ENCODE measurements at regions not wholly inside any gene's neighbourhood (a gene's known extent, or its start where the extent isn't known, plus 50 kb on each side); places are given as distances from the start of the nearest gene placed in this dataset.

- TF ChIP-seq EZH2 (IDR thresholded peaks at IDR 0.05; ENCODE audit: borderline replicate concordance, low read length): no peak
- TF ChIP-seq CTCF (IDR thresholded peaks at IDR 0.05; ENCODE audit: low read length): no peak
- no peaks in the 10 kb centered on the region for H3K4me1 ChIP-seq (ENCODE audit: insufficient read depth, low read length, severe bottlenecking)
- no peak overlapping the region for H3K4me2 ChIP-seq (ENCODE audit: low read length)
- H3K9me2 ChIP-seq (ENCODE audit: low read depth, low read length): no peaks in the 10 kb centered on the region
- H3F3A ChIP-seq (ENCODE audit: insufficient read depth, low read length): no peaks in the 10 kb centered on the region
- no peaks in the 10 kb centered on the region for H4K20me1 ChIP-seq (ENCODE audit: insufficient read depth, low read length)
- no peaks in the 10 kb centered on the region for H3K36me3 ChIP-seq (ENCODE audit: insufficient read depth, low read length)
- no peaks in the 10 kb centered on the region for H3K79me2 ChIP-seq (ENCODE audit: insufficient read depth, low read length)
- H3K9ac ChIP-seq (ENCODE audit: low read length): no peak overlapping the region
- H3K27ac ChIP-seq (ENCODE audit: low read depth, low read length, poor library complexity, severe bottlenecking): no peak overlapping the region
- no peaks in the 10 kb centered on the region for H3K9me3 ChIP-seq (ENCODE audit: low read length)
- H2AFZ ChIP-seq (ENCODE audit: low read length): no peak overlapping the region
- no peaks in the 10 kb centered on the region for H3K27me3 ChIP-seq (ENCODE audit: insufficient read depth, low read length)
- no peak overlapping the region for H3K4me3 ChIP-seq (ENCODE audit: low read depth, low read length, poor library complexity, severe bottlenecking)
Observed at GRCh38 chr12:87376722-87377121, 652.5 kb downstream of the C12orf50 start.

DNA sequence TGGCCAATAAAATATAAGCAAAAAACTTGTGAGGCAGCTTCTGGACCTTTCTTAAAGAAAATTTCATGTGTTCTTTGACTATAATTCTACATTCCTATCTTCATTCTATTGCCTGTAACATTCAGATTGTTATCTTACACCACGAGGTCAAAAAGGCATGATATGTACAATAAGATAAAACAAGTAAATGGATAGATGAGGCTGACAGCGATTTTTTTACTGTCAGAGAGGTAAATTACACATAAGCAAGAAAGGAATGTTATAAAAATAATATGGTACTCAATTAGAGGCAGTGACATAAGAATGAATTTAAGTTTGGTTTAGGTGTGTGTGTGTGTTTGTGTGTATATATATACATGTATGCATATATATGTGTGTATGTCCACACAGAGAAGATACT lies 660.0 kb downstream of the C12orf50 start:
- Histone ChIP-seq H3K9me3 (ENCODE audit: low read length) (no peaks in the 10 kb centered on the region), H3K4me1 (ENCODE audit: insufficient read depth, low read length, severe bottlenecking) (no peaks in the 10 kb centered on the region), H3K4me3 (ENCODE audit: low read depth, low read length, poor library complexity, severe bottlenecking) (no peak overlapping the region), H4K20me1 (ENCODE audit: insufficient read depth, low read length) (no peaks in the 10 kb centered on the region), H3K27me3 (ENCODE audit: insufficient read depth, low read length) (no peaks in the 10 kb centered on the region), H3K79me2 (ENCODE audit: insufficient read depth, low read length) (no peaks in the 10 kb centered on the region), H2AFZ (ENCODE audit: low read length) (no peak overlapping the region), H3K4me2 (ENCODE audit: low read length) (no peak overlapping the region), H3K9me2 (ENCODE audit: low read depth, low read length) (no peaks in the 10 kb centered on the region), H3F3A (ENCODE audit: insufficient read depth, low read length) (no peaks in the 10 kb centered on the region), H3K27ac (ENCODE audit: low read depth, low read length, poor library complexity, severe bottlenecking) (no peak overlapping the region), H3K9ac (ENCODE audit: low read length) (no peak overlapping the region), H3K36me3 (ENCODE audit: insufficient read depth, low read length) (no peaks in the 10 kb centered on the region)
- TF ChIP-seq CTCF (IDR thresholded peaks at IDR 0.05; ENCODE audit: low read length) (no peak), EZH2 (IDR thresholded peaks at IDR 0.05; ENCODE audit: borderline replicate concordance, low read length) (no peak)

DNA sequence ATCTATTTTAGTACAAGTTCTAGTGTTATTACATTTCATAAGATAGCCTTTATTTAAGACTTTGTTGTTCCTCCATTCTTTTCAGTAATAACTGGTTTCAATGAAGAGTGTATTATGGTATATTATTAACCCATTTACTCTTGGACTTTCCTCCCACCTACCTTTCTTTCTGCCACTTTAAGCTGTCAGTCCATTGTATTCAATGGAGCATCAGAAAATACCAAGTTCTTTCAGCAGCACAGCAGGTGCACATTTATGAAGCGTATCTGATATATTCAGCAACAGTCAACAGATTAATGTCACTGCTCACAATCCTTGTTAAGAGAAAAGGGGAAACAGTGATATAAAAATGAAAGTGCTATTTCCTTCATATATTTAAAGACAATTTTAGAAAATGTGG lies 660.9 kb downstream of the C12orf50 start:
- H3K27ac ChIP-seq (ENCODE audit: low read depth, low read length, poor library complexity, severe bottlenecking): no peak overlapping the region
- no peak overlapping the region for H3K9ac ChIP-seq (ENCODE audit: low read length)
- no peak overlapping the region for H2AFZ ChIP-seq (ENCODE audit: low read length)
- H4K20me1 ChIP-seq (ENCODE audit: insufficient read depth, low read length): no peaks in the 10 kb centered on the region
- no peak overlapping the region for H3K4me2 ChIP-seq (ENCODE audit: low read length)
- TF ChIP-seq CTCF (IDR thresholded peaks at IDR 0.05; ENCODE audit: low read length) (no peak), EZH2 (IDR thresholded peaks at IDR 0.05; ENCODE audit: borderline replicate concordance, low read length) (no peak)
- no peaks in the 10 kb centered on the region for H3K27me3 ChIP-seq (ENCODE audit: insufficient read depth, low read length)
- H3K79me2 ChIP-seq (ENCODE audit: insufficient read depth, low read length): no peaks in the 10 kb centered on the region
- no peaks in the 10 kb centered on the region for H3F3A ChIP-seq (ENCODE audit: insufficient read depth, low read length)
- no peaks in the 10 kb centered on the region for H3K9me2 ChIP-seq (ENCODE audit: low read depth, low read length)
- no peaks in the 10 kb centered on the region for H3K36me3 ChIP-seq (ENCODE audit: insufficient read depth, low read length)
- no peaks in the 10 kb centered on the region for H3K9me3 ChIP-seq (ENCODE audit: low read length)
- H3K4me3 ChIP-seq (ENCODE audit: low read depth, low read length, poor library complexity, severe bottlenecking): no peak overlapping the region
- no peaks in the 10 kb centered on the region for H3K4me1 ChIP-seq (ENCODE audit: insufficient read depth, low read length, severe bottlenecking)

Measured in OCI-LY1 (cell line).